Thyroid gland (tissue), 4 donors: ENCODE measurements at regions not wholly inside any gene's neighbourhood (a gene's known extent, or its start where the extent isn't known, plus 50 kb on each side); places are given as distances from the start of the nearest gene placed in this dataset.

Experiments used
- CTCF ChIP-seq, 6 experiments: fragments of 200-600 bp in 3 of 6; fragments of 450-650 bp in 3 of 6; sonication (generic) in 3 of 6; IDR thresholded peaks; one replicate each; pipeline ENCODE4 v1.5.1; 2016 to 2019; ENCODE audit warnings: antibody characterized with exemption in 6 of 6, mild to moderate bottlenecking in 2 of 6, inconsistent platforms in 1 of 6, moderate library complexity in 1 of 6
- POLR2A ChIP-seq, 2 donors: fragments of 450-650 bp; IDR thresholded peaks; one replicate each; pipeline ENCODE4 v1.6.1; 2017; ENCODE audit warnings: antibody characterized with exemption in 2 of 2, mild to moderate bottlenecking in 2 of 2, moderate library complexity in 1 of 2

- no peak for TF ChIP-seq CTCF (IDR thresholded peaks at IDR 0.05)
- TF ChIP-seq POLR2A (IDR thresholded peaks at IDR 0.05) = no peak
Measured at GRCh38 chr20:11550657-11551338, 366.9 kb upstream of the BTBD3 start.
